H1 (cell line): ENCODE measurements at regions not wholly inside any gene's neighbourhood (a gene's known extent, or its start where the extent isn't known, plus 50 kb on each side); places are given as distances from the start of the nearest gene placed in this dataset.

ENCODE experiments used
- CBX8 ChIP-seq: fragments of 300-800, 300-1000 bp; sonication (generic); IDR thresholded peaks from 2 replicates; pipeline ENCODE4 v1.7.1; 2016; ENCODE audit warnings: low read depth, low read length, borderline replicate concordance

- no peak for TF ChIP-seq CBX8
- TF ChIP-seq, all 59 proteins: peak for 0
Measured at GRCh38 chr4:24727390-24728224, 67.8 kb upstream of the SOD3 start (continued).
